ENCODE measurements at regions not wholly inside any gene's neighbourhood (a gene's known extent, or its start where the extent isn't known, plus 50 kb on each side); places are given as distances from the start of the nearest gene placed in this dataset.

DNA sequence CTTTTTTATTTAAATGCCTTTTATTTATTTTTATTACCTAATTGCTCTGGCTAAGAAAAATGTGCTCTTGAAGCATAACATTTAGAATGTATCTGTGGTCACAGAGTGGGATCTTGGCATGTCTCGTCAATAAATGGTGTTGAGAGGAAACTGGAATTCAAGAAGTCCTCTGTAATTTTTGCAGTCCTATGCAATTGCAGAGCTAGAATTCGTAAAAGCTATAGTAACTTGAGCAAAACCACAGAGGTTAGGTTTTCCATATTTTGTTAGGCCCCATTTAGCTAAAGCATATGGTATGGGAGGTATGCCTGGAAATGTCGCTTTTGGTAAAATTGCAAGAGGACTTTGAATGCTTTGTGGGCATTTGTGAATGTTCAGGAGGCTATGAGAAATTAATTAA lies 466.7 kb upstream of the NFIA start:
- H3K4me3 ChIP-seq (replicated peaks in 1 of 2; ENCODE audit: low read depth in 1 of 2, low read length in 2 of 2) = no peak overlapping the region
- no peaks in the 10 kb centered on the region for H3K9me3 ChIP-seq (ENCODE audit: control insufficient read depth in 1 of 2, insufficient read depth in 1 of 2, low read depth in 1 of 2, low read length in 2 of 2)
- no peak overlapping the region for H2AFZ ChIP-seq (ENCODE audit: low read depth, low read length, poor library complexity, severe bottlenecking)
- H3K4me2 ChIP-seq (ENCODE audit: low read length) = no peak overlapping the region
- H3K27me3 ChIP-seq (ENCODE audit: insufficient read depth, low read length) = peaks cover 4% of the 10 kb centered on the region; the same call in 1 of the 2 replicates
- POLR2A ChIA-PET = no interaction called here
- no peaks in the 10 kb centered on the region for H3K79me2 ChIP-seq (ENCODE audit: insufficient read depth, low read length)
- H3K36me3 ChIP-seq (ENCODE audit: control insufficient read depth in 1 of 2, insufficient read depth in 2 of 2, low read length in 2 of 2) = no peaks in the 10 kb centered on the region
- TF ChIP-seq POLR2A (IDR thresholded peaks at IDR 0.05; ENCODE audit: borderline replicate concordance, extremely low read depth, insufficient read depth, insufficient read length) (no peak), ZBTB33 (IDR thresholded peaks at IDR 0.05; ENCODE audit: extremely low read depth, insufficient replicate concordance, low read length) (no peak), CTCF (IDR thresholded peaks at IDR 0.05 in 2 of 3, conservative IDR thresholded peaks at IDR 0.05 in 1 of 3; ENCODE audit: borderline replicate concordance in 1 of 3, insufficient read depth in 1 of 3, low read depth in 2 of 3, low read length in 2 of 3) (no peak), EZH2phosphoT487 (IDR thresholded peaks at IDR 0.05; ENCODE audit: borderline replicate concordance) (no peak), TCF7L2 (IDR thresholded peaks at IDR 0.05; ENCODE audit: borderline replicate concordance, extremely low read depth, insufficient read depth, insufficient read length) (no peak), ZFX (IDR thresholded peaks at IDR 0.05) (no peak), YY1 (IDR thresholded peaks at IDR 0.05; ENCODE audit: extremely low read depth, insufficient replicate concordance, low read depth, low read length) (no peak), ELF1 (IDR thresholded peaks at IDR 0.05; ENCODE audit: borderline replicate concordance, low read depth) (no peak), ZNF274 (IDR thresholded peaks at IDR 0.05; ENCODE audit: low read depth, low read length) (no peak), JUND (IDR thresholded peaks at IDR 0.05) (no peak), FOSL1 (IDR thresholded peaks at IDR 0.05; ENCODE audit: low read depth) (no peak), CBX3 (IDR thresholded peaks at IDR 0.05; ENCODE audit: low read depth) (no peak)
- RAD21 ChIA-PET (ENCODE audit: low non-redundant PET in 1 of 2, low total read pairs in 2 of 2, uncharacterized antibody in 2 of 2, unreplicated experiment in 2 of 2) = no interaction called here
- no TSS peak for BruUV-seq (replicated peaks)
- no peaks in the 10 kb centered on the region for H3K4me1 ChIP-seq (ENCODE audit: control insufficient read depth in 1 of 2, insufficient read depth in 2 of 2, low read length in 2 of 2)
- no peaks in the 10 kb centered on the region for H4K20me1 ChIP-seq (ENCODE audit: insufficient read depth)
- intact Hi-C loops (cut with micrococcal nuclease) = no loop called here
- no peak overlapping the region for H3K9ac ChIP-seq (ENCODE audit: low read length)
- CTCF ChIA-PET = no interaction called here
- H3K27ac ChIP-seq (ENCODE audit: low read depth, low read length) = no peak overlapping the region
- DNase-seq (ENCODE audit: low read depth, low spot score) (no peak), ATAC-seq (no peak)
- no peaks in the 10 kb centered on the region for H3K9me2 ChIP-seq (ENCODE audit: insufficient read depth)

All from HCT116 (cell line).